ENCODE measurements at regions not wholly inside any gene's neighbourhood (a gene's known extent, or its start where the extent isn't known, plus 50 kb on each side); places are given as distances from the start of the nearest gene placed in this dataset.

GRCh38 chr3:171986176-171986575 lies 53.2 kb upstream of the FNDC3B start:
- TF ChIP-seq EZH2phosphoT487 (IDR thresholded peaks at IDR 0.05; ENCODE audit: borderline replicate concordance, low read length) (no peak), CTCF (IDR thresholded peaks at IDR 0.05; ENCODE audit: low read depth, low read length, poor library complexity, severe bottlenecking) (no peak)

Data from DOHH2 (cell line).